ENCODE measurements at regions not wholly inside any gene's neighbourhood (a gene's known extent, or its start where the extent isn't known, plus 50 kb on each side); places are given as distances from the start of the nearest gene placed in this dataset.

GRCh38 chr2:75788154-75788553 lies 77.4 kb upstream of the GCFC2 start:
- TF ChIP-seq, protein P1, sequence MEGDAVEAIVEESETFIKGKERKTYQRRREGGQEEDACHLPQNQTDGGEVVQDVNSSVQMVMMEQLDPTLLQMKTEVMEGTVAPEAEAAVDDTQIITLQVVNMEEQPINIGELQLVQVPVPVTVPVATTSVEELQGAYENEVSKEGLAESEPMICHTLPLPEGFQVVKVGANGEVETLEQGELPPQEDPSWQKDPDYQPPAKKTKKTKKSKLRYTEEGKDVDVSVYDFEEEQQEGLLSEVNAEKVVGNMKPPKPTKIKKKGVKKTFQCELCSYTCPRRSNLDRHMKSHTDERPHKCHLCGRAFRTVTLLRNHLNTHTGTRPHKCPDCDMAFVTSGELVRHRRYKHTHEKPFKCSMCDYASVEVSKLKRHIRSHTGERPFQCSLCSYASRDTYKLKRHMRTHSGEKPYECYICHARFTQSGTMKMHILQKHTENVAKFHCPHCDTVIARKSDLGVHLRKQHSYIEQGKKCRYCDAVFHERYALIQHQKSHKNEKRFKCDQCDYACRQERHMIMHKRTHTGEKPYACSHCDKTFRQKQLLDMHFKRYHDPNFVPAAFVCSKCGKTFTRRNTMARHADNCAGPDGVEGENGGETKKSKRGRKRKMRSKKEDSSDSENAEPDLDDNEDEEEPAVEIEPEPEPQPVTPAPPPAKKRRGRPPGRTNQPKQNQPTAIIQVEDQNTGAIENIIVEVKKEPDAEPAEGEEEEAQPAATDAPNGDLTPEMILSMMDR (IDR thresholded peaks at IDR 0.05) = no peak
- no peak for TF ChIP-seq POLR2A (IDR thresholded peaks at IDR 0.05)

All from right lobe of liver (tissue), 4 donors.